ENCODE measurements at regions not wholly inside any gene's neighbourhood (a gene's known extent, or its start where the extent isn't known, plus 50 kb on each side); places are given as distances from the start of the nearest gene placed in this dataset.

DNA sequence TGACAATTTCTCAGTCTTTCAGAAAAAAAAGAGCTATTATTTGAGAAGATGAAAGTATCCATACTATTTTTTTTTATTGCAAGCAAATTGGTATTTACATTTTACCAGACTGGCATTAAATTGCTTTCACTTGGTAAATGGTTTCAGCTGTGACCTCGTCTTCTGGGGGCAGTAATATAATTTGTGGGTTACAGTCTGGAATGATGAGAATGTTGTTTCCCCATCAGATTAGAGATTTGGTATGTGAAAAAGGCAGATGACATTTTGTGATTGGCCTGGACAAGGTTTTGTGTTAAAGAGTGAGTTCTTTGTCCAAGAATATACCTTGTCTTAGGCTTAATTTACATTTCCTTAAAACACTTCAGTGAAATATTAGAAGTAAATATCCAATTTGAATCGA lies 390.1 kb upstream of the ST6GAL2 start:
- Histone ChIP-seq H3K9me3 (no peaks in the 10 kb centered on the region), H3K4me3 (no peak overlapping the region), H3K27ac (no peak overlapping the region), H3K4me1 (no peaks in the 10 kb centered on the region), H3K27me3 (no peaks in the 10 kb centered on the region), H3K36me3 (no peaks in the 10 kb centered on the region)
- TF ChIP-seq POLR2A (IDR thresholded peaks at IDR 0.05) = no peak
- TF ChIP-seq, protein P1, sequence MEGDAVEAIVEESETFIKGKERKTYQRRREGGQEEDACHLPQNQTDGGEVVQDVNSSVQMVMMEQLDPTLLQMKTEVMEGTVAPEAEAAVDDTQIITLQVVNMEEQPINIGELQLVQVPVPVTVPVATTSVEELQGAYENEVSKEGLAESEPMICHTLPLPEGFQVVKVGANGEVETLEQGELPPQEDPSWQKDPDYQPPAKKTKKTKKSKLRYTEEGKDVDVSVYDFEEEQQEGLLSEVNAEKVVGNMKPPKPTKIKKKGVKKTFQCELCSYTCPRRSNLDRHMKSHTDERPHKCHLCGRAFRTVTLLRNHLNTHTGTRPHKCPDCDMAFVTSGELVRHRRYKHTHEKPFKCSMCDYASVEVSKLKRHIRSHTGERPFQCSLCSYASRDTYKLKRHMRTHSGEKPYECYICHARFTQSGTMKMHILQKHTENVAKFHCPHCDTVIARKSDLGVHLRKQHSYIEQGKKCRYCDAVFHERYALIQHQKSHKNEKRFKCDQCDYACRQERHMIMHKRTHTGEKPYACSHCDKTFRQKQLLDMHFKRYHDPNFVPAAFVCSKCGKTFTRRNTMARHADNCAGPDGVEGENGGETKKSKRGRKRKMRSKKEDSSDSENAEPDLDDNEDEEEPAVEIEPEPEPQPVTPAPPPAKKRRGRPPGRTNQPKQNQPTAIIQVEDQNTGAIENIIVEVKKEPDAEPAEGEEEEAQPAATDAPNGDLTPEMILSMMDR (IDR thresholded peaks at IDR 0.05) = no peak
- DNase-seq = no peak
- 56 to 68% methylated on average over 2 of the region's 2 CpGs for WGBS, 2 donors
- intact Hi-C loops (cut with DNase I) = no loop called here

DNA sequence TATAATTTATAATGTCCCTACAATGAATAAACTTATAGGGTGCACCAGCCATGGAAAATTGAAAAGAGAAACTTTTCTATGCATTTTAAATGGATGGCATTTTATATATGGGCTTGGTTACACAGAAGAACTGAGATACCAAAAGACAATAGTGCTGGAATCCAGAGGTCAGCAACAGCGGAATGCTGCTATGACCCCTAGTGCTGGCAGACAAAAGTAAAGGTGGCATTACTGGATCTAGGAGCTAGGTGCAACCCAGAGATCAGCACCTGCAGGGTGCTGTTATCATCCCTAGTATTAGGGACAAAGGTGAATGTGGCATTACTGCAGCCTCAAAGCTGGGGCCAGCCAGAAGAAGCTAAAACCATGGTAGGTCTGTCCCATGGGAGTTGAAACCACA lies 392.7 kb upstream of the ST6GAL2 start:
- intact Hi-C loops (cut with DNase I) = no loop called here
- WGBS, 2 donors = 89 to 92% methylated on average over 1 of the region's 1 CpG
- no peak for DNase-seq
- Histone ChIP-seq H3K27me3 (no peaks in the 10 kb centered on the region), H3K4me1 (no peaks in the 10 kb centered on the region), H3K27ac (no peak overlapping the region), H3K9me3 (no peaks in the 10 kb centered on the region), H3K4me3 (no peak overlapping the region), H3K36me3 (no peaks in the 10 kb centered on the region)
- TF ChIP-seq POLR2A (IDR thresholded peaks at IDR 0.05) = no peak
- TF ChIP-seq, protein P1 (IDR thresholded peaks at IDR 0.05) = no peak

DNA sequence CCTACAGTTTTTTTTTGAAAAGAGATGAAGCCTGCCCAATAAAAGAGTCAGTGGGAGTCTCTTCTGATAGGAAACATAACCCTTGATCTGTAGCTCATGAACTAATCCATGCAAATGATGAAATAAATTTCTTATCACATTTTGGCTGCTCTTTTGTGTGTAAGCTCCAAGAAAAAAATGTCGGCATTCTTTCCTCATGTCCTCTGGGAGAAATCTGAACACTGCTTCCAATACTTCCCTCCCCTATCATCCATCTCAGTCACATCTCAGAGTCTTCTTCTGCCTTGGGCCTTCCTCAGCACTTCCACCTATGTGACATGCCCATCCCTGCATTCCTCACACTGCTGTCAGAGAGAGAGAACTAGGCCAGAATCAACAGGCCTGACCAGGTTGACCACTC lies 395.7 kb upstream of the ST6GAL2 start:
- H3K4me1 ChIP-seq = peaks cover 0 to 5% (median 0%) of the 10 kb centered on the region in 3 donors
- H3K27ac ChIP-seq = no peak overlapping the region
- no peak overlapping the region for H3K4me3 ChIP-seq
- no peaks in the 10 kb centered on the region for H3K27me3 ChIP-seq
- H3K9me3 ChIP-seq = no peaks in the 10 kb centered on the region
- no peak for DNase-seq
- 57 to 69% methylated on average over 1 of the region's 1 CpG for WGBS, 2 donors
- H3K36me3 ChIP-seq = no peaks in the 10 kb centered on the region
- intact Hi-C loops (cut with DNase I) = no loop called here
- TF ChIP-seq, protein P1 (IDR thresholded peaks at IDR 0.05) = no peak
- no peak for TF ChIP-seq POLR2A (IDR thresholded peaks at IDR 0.05)

DNA sequence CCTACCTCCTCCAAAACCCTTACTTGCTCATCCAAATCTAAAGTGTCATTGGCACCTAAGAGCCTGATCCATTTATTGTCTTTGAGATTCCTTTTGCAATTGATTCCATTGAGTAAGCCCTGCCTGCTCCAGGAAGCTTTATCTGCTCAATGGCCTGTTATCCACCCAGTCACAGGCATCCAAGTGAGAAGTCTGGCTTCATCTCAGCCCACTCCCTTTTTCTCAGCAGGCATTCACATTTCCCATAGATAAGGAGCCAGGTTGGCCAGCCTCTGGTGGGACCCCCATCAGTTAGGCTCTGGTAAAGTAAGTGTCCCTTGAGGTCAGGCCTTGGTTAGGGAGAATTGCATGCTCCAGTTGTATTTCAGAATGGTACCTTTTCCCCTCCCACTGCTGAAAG lies 396.2 kb upstream of the ST6GAL2 start:
- no peaks in the 10 kb centered on the region for H3K27me3 ChIP-seq
- intact Hi-C loops (cut with DNase I) = no loop called here
- no peaks in the 10 kb centered on the region for H3K36me3 ChIP-seq
- no peak for DNase-seq
- H3K9me3 ChIP-seq = no peaks in the 10 kb centered on the region
- H3K4me1 ChIP-seq = peaks cover 0 to 5% (median 0%) of the 10 kb centered on the region in 3 donors
- TF ChIP-seq POLR2A (IDR thresholded peaks at IDR 0.05) = no peak
- TF ChIP-seq, protein P1 (IDR thresholded peaks at IDR 0.05) = no peak
- H3K27ac ChIP-seq = no peak overlapping the region
- H3K4me3 ChIP-seq = no peak overlapping the region

DNA sequence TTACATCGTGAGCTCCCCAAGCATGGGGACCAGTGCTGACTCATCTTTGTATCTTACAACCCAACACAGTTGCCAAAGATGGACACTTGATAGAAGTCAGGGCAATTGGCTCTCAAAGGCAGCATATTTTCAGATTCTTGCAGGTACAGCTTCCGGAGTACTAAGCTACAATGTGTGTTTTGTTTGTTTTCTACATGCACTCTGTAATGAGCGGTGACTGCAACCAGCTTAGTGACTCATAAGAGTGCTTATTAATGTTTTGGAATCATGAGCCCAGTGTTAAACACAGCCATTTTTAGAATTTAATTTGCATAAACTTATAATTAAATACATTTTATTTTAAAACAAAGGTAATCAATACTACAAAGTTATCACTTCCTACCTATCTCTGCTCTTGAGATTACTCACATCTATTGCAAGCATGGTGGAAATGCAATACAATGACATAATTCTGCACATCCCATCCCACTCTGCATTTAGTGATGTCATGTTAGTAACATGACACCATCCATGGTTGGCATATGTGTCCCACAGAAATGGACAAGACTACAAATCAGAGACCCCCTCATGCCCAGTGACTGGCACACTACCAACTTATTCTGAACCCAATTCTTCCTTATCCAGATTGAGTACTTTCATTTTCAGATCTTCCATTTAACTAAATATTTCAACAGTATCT lies 399.8 kb upstream of the ST6GAL2 start:
- H3K4me3 ChIP-seq = no peak overlapping the region
- no peak overlapping the region for H3K27ac ChIP-seq
- DNase-seq = no peak
- no peaks in the 10 kb centered on the region for H3K27me3 ChIP-seq
- intact Hi-C loops (cut with DNase I) = no loop called here
- no peaks in the 10 kb centered on the region for H3K9me3 ChIP-seq
- TF ChIP-seq POLR2A (IDR thresholded peaks at IDR 0.05) = no peak
- TF ChIP-seq, protein P1 (IDR thresholded peaks at IDR 0.05) = no peak
- peaks cover 0 to 5% (median 0%) of the 10 kb centered on the region in 3 donors for H3K4me1 ChIP-seq
- H3K36me3 ChIP-seq = no peaks in the 10 kb centered on the region
- WGBS, 2 donors = 51 to 67% methylated on average over 3 of the region's 3 CpGs

Data from esophagus squamous epithelium (tissue), 5 donors.